ENCODE measurements at regions not wholly inside any gene's neighbourhood (a gene's known extent, or its start where the extent isn't known, plus 50 kb on each side); places are given as distances from the start of the nearest gene placed in this dataset.

DNA sequence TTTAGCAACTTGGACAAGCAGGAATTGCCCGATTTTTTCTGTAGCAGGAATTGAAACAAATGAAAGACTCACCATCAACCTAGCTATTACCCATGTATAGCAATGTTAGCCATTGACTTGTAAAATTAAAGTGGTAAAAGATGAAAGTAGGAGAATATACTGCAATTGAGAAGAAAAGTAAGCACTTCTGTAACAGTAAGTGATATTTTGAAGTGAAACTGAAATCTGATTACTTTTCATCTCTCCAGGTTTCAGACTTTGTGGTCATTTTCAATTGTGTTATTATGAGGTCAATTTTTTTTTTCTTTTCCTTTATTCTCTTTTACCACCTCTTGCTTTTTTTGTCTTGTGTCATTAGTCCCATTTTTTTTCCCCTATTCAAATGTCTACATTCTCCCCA, 1078.2 kb downstream of the ZPLD1 start:
- TF ChIP-seq, protein P1, sequence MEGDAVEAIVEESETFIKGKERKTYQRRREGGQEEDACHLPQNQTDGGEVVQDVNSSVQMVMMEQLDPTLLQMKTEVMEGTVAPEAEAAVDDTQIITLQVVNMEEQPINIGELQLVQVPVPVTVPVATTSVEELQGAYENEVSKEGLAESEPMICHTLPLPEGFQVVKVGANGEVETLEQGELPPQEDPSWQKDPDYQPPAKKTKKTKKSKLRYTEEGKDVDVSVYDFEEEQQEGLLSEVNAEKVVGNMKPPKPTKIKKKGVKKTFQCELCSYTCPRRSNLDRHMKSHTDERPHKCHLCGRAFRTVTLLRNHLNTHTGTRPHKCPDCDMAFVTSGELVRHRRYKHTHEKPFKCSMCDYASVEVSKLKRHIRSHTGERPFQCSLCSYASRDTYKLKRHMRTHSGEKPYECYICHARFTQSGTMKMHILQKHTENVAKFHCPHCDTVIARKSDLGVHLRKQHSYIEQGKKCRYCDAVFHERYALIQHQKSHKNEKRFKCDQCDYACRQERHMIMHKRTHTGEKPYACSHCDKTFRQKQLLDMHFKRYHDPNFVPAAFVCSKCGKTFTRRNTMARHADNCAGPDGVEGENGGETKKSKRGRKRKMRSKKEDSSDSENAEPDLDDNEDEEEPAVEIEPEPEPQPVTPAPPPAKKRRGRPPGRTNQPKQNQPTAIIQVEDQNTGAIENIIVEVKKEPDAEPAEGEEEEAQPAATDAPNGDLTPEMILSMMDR (IDR thresholded peaks at IDR 0.05) = no peak
- TF ChIP-seq POLR2AphosphoS5 (IDR thresholded peaks at IDR 0.05) (no peak), POLR2A (IDR thresholded peaks at IDR 0.05; ENCODE audit: low read depth) (no peak)
